GM20000 (cell line): ENCODE measurements at regions not wholly inside any gene's neighbourhood (a gene's known extent, or its start where the extent isn't known, plus 50 kb on each side); places are given as distances from the start of the nearest gene placed in this dataset.

Source experiments
- DNase-seq: peaks from one replicate; pipeline ENCODE4 v3.0.0; 2012; ENCODE audit warnings: low spot score
- TF ChIP-seq, protein P1 (sequence below): IDR thresholded peaks from 2 replicates; pipeline ENCODE4 v1.5.1; 2012; ENCODE audit warnings: mild to moderate bottlenecking, control low read depth; ENCODE audit errors: extremely low read depth, missing control alignments

DNA sequence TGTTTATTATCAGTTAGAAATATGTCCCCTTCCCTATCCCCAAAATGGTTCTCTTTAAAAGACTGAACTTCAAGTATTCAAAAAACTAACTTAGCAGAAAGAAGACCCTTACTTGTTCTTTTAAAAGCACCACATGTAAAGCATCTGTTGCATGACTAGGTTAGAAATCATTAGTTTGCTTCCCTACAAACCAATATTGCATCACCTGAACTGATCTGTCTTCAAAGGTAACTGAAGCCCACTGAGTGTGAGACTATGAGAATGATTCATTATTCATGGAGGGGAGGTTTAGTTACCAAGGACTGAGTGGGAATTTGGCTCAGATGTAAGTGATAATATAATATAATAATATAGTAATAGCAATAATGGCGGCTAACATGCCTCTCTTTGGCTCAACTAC is 231.7 kb downstream of the SPRY1 start:
- TF ChIP-seq, protein P1, sequence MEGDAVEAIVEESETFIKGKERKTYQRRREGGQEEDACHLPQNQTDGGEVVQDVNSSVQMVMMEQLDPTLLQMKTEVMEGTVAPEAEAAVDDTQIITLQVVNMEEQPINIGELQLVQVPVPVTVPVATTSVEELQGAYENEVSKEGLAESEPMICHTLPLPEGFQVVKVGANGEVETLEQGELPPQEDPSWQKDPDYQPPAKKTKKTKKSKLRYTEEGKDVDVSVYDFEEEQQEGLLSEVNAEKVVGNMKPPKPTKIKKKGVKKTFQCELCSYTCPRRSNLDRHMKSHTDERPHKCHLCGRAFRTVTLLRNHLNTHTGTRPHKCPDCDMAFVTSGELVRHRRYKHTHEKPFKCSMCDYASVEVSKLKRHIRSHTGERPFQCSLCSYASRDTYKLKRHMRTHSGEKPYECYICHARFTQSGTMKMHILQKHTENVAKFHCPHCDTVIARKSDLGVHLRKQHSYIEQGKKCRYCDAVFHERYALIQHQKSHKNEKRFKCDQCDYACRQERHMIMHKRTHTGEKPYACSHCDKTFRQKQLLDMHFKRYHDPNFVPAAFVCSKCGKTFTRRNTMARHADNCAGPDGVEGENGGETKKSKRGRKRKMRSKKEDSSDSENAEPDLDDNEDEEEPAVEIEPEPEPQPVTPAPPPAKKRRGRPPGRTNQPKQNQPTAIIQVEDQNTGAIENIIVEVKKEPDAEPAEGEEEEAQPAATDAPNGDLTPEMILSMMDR, result no peak

DNA sequence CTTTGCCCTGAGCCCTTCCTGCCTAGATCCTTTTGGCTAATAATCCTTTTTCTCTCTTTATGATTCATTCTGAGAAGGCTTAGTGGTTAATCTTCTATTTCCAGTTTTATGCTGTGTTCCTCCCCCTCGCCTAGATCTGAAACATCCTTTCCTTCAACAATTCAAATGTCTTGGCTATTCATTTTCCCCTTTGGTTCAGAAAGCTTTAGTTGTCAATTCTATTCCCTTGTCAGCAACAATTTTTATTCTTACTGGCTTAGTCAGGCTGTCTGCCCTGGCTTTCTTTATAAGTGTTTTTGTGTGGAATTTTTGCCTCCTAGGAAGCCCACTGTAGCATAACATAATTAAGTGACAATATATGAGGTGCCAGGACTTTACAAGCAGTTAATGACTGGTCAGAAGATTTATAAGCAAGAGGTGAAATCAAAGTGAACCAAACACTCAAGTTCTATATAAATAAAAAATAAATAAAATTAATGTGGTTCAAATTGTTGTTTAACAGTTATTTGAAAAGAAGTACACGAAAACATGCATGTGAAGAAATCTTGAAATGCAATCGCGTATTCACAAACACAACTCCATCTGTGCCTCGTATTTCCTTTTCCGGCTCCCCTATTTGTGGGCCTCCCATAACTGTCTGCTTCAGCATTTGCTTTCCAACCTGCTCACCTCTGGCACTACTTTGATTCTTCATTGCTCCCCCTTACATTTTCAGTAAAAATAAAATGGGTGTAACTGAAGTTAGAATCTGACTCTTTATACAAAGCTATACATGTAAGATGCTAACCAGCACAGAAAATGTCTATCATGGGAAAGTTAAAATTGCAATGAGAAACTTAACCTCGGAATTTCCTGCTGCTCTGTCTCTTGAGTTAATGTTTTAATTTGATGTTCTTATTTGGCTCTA is 235.4 kb downstream of the SPRY1 start:
- TF ChIP-seq, protein P1, result no peak
- no peak for DNase-seq

More for the DNA sequence above, 231.7 kb downstream of the SPRY1 start:
- no peak for DNase-seq

DNA sequence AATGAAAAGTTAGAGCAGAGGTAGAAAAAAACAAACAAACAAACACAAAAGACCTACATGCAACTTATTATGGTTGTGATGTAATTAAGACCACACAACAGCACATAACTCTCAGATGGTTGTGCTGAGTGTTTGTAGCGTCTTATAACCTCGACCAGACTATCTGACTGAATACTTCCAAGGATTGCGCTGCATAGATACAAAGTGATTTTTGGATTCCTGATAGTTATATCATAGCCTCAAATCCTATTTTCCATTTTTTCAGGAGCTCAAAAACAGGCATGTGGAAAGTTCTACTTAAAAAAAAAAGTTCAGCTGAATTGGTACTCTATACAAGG is 236.1 kb downstream of the SPRY1 start:
- no peak for DNase-seq
- TF ChIP-seq, protein P1, result no peak

DNA sequence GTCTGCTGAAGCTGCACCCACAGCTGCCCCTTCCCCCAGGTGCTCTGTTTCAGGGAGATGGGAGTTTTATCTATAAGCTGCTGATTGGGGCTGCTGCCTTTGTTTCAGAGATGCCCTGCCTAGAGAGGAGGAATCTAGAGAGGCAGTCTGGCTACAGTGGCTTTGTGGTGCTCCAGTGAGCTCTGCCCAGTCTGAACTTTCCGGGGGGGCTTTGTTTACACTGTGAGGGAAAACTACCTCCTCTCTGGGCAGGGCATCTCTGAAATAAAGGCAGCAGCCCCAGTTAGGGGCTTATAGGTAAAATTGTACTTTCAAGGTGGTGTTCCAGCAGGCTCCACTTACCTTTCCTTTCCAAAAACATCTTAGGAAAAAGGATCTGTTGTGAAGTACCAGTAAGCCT is 242.2 kb downstream of the SPRY1 start:
- no peak for DNase-seq

DNA sequence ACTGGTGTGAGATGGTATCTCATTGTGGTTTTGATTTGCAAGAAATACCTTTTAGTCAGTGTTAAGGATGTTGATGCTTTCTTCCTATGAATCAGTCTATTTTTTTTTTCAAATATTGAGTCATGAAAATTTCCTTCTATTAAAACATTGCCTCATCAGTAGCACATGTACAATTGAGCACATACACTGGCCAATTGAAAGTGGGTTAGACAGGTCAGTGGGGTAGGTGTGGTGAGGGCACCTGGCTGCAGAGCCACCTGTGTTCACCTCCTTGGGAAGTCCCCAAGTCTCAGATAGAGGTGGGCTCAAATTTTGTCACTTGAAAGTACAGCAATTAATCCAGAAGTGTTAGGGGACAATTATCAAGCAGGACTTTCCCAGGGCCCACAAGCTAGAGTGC is 243.7 kb downstream of the SPRY1 start:
- TF ChIP-seq, protein P1, result no peak
- DNase-seq, result no peak

More for the DNA sequence above, 242.2 kb downstream of the SPRY1 start:
- TF ChIP-seq, protein P1, result no peak

DNA sequence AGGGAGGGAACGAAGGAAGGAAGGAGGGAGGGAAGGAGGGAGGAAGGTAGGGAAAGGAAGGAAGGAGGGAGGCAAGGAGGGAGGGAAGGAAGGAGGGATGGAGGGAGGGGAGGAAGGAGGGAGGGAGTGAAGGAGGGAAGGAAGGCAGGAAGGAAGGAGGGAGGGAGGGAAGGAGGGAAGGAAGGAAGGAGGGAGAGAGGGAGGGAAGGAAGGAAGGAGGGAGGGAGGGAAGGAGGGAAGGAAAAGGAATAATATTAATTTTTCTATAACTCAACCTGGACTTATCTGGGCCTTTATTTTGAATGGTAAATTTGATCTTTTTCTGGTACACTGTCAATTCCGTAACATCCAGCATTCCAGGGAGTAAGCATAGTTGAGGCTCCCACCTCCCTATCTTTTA is 244.2 kb downstream of the SPRY1 start:
- TF ChIP-seq, protein P1, result no peak
- no peak for DNase-seq

DNA sequence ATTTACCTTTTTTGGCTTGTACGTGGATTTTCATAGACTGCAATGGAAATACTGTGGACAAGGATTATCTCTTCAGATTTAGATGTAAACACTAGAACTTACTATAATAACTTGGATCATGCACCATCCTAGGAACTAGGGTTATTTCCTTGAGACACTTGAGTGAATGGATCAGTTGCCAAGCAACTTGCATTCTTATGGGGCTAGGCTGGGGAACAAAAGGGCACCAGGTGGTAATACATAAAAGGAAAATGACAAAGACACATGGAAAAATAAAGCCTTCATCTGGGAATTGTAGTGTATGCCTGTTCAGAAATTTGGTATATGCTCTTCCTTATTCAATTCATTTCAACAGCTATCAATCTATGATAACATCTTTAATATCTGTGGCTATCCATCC is 247.1 kb downstream of the SPRY1 start:
- TF ChIP-seq, protein P1, result no peak
- DNase-seq, result no peak
